HG02588 (cell line): ENCODE measurements at regions not wholly inside any gene's neighbourhood (a gene's known extent, or its start where the extent isn't known, plus 50 kb on each side); places are given as distances from the start of the nearest gene placed in this dataset.
A peak's percentile ranks its signal among the peaks of the same experiment; 100 is the strongest.

Source experiments
- ATAC-seq: cut with Tn5 transposase; IDR thresholded peaks from one replicate; pipeline ENCODE4 v1.9.1; 2021; ENCODE audit warnings: mild to moderate bottlenecking, moderate library complexity; ENCODE audit not compliant: unreplicated experiment

DNA sequence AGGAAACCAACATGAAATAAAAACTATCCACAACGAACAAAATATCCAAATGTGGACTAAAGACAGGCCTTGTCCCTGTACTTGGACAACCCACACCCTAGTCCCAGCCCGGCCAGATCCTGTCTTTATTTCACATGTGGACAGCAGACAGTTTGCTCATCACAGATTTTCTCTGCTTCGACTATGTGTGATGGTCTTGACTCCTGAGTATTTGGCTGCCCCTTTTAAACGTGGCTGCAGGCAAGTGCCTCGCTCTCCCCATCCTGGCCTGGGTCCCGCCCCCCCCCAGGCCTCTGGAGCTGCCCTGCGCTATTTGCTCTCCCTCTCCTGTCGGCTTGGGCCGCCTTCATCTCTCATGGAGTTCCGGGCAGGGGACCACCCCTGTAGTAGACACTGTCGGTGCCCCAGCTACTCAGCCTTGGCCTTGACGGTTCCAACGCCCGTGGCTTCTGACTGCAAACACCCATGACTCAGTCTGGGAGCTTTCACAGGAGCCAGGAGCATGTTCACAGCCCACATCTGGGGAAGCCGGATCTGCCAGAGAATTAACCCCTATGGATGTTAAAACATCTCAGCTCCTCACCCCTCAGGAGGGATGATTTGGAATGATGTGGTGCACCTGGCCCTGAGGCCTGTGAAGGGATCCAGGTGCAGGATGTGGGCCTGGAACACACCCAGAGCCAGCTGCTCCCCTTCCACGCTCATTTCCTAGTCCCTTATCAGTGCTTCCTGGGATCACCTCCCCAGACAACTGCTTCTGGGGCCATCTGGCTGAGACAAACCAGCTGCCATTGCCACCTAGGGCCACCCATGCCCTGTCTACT is 229.7 kb upstream of the RPL38 start:
- no peak for ATAC-seq

DNA sequence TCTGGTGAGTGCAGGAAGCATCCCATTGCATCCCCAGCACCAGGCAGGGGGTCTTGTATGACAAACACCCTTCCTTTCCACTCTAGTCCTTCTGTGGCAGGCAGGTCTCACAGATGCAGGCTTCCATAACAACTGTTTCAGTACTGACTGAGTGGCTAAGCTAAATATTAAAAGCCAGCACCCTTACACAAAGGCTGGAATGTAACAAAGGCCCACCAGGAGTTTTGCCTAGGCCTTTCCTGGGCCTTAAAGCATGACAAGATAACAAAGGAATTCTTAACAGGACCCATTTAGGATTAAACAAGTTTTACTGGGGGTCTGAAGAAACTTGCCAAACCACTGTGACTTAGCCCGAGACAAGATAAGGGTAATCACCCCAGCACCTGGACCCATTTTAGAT is 228.9 kb upstream of the RPL38 start:
- no peak for ATAC-seq

GRCh38 chr17:73976147-73976546 is 227.3 kb upstream of the RPL38 start:
- no peak for ATAC-seq

DNA sequence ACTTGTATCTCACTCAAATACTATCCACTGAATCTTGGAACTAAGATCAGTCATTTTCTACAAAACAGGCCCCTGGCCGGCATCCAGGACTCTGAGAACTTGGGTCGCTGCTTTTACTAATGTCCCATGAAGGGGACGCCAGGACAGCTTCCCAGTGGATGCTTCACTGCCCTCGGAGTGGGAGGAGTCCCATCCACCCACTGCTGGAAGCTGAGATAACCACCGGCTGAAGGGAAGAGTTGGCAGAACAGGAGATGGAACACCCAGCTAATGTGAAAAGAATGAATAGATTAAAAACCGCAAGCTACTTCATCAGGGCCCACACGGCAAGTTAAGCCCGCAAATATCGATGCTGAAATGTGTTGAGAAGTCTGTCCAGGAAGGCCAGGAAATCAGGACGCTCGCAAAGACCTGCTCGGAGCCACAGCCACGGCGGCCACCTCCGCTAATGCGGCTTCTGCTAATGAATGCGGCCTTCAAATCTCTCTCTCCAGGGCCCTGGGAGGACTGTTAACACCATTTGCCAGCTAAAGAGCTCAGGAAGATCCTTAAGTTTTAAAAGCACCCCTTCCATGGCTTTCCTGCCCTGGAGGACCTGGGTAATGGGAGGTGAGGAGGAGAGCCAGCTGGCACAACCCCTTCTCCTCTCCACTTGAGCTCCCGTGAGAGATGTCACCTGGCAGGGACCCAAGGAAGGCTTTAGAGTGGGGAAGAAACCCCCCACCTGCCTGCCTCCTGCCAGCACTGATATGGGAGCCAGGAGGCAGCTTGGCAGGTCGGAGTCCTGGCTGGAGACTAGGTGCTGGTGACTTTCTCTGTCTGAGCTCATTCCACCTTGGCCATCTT is 226.6 kb upstream of the RPL38 start:
- no peak for ATAC-seq

- no peak for ATAC-seq
These were observed 223.0 kb upstream of the RPL38 start for GRCh38 chr17:73980517-73980916.

GRCh38 chr17:73982871-73983270 is 220.6 kb upstream of the RPL38 start:
- ATAC-seq: no peak

GRCh38 chr17:73983621-73984400 is 219.7 kb upstream of the RPL38 start:
- ATAC-seq: no peak

- ATAC-seq: no peak
These were observed 218.5 kb upstream of the RPL38 start for GRCh38 chr17:73984941-73985340.

DNA sequence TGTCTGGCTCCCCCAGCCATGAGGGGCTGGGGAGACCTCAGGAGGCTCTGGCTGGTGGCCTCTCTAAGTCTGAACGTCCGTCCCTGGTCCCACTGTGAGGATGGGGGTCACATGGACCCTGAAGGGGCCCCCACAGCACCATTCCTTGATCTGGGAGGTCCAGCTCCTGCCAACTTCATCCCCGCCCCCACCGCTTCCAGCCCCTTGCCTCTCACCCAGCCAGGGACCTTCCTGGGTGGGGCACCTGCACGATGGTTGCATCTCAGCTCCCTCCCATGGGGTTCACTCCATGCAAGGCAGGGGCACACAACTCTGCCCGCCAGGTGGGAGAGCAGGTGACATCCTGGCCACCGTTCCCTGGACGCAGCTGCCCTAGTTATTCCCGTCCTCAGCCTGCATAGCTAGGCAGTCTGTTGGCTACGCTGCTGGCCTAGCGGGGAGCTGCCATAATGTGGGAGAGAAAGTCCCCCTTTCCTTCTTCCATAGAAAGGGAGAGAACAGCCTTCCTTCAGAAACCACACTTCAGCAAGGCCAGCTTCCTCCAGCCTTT is 217.9 kb upstream of the RPL38 start:
- ATAC-seq: no peak

DNA sequence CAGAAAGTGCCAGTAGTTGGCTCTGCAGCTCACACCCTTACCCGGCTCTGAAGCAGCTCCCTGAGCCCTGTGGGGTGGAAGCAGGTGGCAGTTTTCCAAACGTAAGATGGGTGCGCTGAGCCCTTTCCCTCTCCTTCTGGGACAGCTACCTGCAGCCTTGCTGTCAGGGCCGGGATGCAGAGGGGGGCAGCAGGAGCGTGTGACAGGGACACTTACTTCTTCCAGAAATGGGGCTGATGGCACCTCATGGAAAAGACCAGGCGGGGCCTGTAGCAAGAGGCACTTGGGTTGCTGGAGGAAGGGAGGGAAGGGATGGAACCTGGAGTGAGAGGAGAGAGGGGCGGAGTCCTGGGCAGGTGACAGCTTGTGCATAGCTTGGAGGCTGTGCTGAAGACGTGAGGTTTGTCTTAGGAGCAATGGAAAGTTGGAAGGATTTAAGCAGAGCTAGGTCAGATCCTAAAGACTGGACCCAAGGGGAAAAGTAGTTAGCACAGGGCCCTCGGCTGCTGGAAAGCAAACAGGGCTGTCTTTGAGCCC is 216.8 kb upstream of the RPL38 start:
- ATAC-seq: no peak

GRCh38 chr17:73987395-73987794 is 216.1 kb upstream of the RPL38 start:
- ATAC-seq: no peak

- no peak for ATAC-seq
These were observed 215.5 kb upstream of the RPL38 start for GRCh38 chr17:73987845-73988509.

DNA sequence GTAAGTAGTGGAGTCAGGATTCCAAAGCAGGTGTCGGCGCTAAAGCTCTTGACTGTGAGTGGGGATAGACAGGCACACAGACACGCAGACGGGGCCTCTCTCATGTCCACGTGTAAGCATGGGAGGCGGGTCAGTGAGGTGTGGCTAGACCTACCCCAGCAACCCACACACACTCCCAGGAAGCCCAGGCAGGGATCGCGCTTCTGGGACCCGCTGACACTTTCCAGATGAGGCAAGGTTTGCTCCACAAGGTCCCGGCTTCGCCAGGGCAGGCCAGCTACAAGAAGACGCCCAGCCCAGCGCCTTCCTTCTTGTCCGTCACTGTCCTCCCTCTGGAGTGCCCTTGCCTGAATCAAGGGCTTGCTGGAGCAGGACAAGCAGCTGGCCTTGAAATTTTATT is 213.8 kb upstream of the RPL38 start:
- ATAC-seq: no peak

GRCh38 chr17:73990290-73990689 is 213.2 kb upstream of the RPL38 start:
- no peak for ATAC-seq

GRCh38 chr17:73991260-73991659 is 212.2 kb upstream of the RPL38 start:
- no peak for ATAC-seq

DNA sequence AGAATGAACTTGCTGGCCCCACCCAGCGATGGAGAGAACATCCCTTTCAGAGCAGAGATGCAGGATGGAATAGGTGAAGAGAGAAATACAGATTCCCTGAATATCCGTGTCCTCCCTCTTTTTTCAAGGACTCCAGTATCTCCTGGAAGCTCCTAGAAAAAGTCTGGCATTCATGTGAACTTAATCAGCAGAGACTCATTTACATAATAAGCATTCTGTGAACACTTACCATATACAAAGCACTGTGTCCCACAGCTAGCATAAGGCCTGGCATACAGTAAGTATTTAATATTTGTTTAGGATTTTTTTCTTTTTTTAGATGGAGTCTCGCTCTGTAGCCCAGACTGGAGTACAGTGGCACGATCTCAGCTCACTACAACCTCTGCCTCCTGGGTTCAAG is 208.5 kb upstream of the RPL38 start:
- no peak for ATAC-seq

DNA sequence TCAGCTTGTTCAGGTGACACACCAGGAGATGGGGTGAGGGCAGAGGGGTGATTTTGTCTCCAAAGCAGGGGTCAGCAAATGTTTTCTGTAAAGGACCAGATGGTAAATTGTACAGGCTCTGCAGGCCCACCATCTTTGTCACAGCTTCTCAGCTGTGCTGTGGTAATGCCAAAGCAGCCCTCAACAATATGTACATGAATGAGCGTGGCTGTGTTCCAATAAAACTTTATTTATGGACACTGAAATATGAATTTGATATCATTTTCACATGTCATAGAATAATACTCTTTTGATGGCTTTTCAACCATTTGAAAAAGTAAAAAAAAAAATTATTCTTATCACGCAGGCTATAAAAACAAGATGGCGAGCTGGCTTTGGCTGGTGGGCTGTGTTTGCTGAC is 206.4 kb upstream of the RPL38 start:
- ATAC-seq: no peak

DNA sequence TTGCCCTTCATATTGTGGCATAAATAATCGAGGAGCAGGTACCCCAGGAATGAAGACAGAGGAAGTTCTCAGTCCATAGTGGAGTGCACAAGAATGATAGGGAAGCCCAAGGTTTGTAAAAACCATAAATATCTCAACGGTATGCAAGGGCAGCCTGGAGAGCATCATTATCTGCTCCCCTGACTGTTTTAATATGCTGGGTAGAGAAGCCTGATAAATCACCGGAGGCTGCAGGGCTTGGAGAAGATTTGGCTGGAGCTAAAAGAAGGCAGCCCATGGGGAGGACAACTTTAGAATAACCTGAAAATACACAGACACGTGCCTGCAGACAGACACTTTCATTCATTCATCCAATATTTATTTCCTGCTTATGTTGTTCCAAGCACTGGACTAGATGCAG is 205.2 kb upstream of the RPL38 start:
- no peak for ATAC-seq

- peak; percentile 47 for ATAC-seq
These were observed 204.5 kb upstream of the RPL38 start for GRCh38 chr17:73998653-73999645.
